Amniotic epithelial cell (primary cell): ENCODE measurements at regions not wholly inside any gene's neighbourhood (a gene's known extent, or its start where the extent isn't known, plus 50 kb on each side); places are given as distances from the start of the nearest gene placed in this dataset.

Experiments used
- DNase-seq: peaks from one replicate; pipeline ENCODE4 v3.0.0-alpha.2; 2010; ENCODE audit warnings: low read depth

GRCh38 chr17:54838651-54839421 is 61.8 kb upstream of the TOM1L1 start:
- no peak for DNase-seq

DNA sequence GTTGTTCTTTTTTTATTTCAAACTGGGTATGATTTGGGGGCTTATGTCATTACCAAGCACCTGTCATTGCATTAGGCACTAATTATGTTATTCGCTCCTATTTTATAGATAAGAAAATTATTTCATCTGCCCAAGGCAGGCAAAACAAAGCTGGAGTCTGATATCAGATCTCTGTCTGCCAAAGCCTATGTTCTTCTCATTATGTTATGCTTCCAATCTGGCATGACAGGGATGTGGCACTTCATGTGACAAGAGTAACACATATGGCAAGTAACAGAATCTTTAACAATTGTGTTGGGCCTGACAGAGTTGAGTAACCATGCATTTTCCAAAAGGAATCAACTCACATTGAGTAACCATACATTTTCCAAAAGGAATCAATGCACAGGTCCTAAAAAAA is 61.2 kb upstream of the TOM1L1 start:
- DNase-seq, result no peak

DNA sequence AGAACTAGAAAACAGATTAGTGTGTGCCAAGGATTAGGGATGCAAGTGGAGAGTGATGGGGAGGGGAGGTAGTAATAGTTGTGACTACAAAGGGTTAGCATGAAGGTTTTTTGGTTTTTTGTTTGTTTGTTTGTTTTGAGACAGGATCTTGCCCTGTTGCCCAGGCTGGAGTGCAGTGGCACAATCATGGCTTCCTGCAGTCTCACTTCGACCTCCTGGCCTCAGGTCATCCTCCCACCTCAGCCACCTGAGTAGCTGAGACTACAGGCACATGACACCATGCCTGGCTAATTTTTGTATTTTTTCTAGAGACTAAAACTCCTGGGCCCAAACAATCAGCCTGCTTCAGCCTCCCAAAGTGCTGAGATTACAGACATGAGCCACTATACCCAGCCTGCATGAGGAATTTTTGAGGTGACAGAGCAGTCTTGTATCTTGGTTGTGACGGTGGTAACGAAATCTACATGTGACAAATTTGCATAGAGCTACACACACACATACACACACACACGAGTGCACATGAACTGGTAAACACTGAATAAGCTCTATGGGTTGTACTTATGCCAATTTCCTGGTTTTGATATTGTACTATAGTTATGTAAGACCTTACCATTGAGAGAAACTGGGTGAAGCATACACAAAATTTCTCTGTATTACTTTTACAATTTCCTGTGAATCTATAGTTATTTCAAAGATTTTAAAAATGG is 59.6 kb upstream of the TOM1L1 start:
- no peak for DNase-seq

DNA sequence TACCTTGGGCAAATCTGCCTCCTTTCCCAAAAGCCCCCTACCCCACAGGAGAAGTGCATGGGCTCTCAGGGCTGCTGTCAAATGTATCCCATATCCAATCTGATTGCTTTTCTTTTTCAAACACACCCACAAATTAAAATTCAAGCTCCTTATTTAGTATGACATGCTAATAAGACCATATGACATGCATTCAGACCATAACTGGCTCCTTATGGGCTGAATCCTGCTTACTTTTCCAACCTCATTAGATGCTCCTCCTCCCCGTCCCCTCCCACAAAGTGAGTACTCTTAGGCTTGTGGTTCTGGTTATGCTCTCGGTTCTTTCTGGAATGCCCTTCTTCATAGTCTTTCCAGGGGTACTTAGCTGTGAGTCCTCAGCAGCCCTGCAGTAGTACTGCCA is 59.0 kb upstream of the TOM1L1 start:
- no peak for DNase-seq

- DNase-seq, result no peak
These were observed 56.4 kb upstream of the TOM1L1 start for GRCh38 chr17:54844233-54844632.

DNA sequence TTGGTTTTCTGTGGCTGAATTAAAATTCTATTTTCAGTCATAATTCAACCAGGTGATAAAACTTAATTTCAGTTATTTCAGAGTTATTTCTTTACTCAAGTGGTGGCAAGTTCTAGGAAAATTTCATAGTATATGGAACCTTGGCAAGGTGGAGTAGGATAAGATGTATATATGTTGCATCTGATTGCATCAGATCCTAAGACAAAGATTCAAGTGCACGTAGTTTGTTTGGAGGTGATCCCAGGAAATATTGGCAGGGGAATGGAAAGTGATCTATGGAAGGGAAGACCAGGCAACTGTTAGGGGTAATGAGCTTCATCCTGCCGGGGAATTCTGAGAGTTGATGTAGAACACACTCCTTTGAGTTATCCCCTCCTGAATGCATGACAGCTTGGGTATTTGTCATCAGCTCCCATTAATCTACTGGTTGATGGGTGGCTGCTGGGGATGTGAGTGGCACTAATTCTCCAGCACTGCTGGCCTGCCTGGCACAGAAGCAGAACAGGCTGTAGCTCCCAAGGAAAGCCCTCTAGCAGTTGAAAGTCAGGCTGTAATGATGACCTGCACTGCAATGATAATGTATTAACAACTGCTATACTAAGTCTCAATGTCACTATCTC is 52.2 kb upstream of the TOM1L1 start:
- no peak for DNase-seq

DNA sequence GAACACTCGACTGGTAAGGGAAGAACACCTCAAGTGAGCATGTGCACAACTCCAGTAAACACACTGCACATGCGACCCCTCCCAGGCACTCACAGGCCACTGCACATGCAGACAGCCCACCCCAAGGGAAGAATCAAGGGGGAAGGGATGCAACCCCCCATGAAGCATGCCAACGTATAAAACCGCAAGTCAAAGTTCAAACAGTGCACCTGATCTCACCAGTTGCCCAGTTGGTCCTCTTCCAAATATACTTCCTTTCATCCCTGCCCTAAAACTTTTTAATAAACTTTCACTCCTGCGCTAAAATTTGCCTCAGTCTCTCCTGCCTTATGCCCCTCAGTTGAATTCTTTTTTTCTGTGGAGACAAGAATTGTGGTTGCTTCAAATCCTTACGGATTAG is 51.0 kb upstream of the TOM1L1 start:
- no peak for DNase-seq
